GM06990 (cell line): ENCODE measurements at regions not wholly inside any gene's neighbourhood (a gene's known extent, or its start where the extent isn't known, plus 50 kb on each side); places are given as distances from the start of the nearest gene placed in this dataset.
"Not testable (repeated sequence)": the region's sequence is repeated elsewhere in the genome, so short reads cannot be mapped to it uniquely, and the experiment has no call there.

ENCODE experiments used
- DNase-seq: peaks from one replicate; pipeline ENCODE4 v3.0.0-alpha.2; 2011; ENCODE audit not compliant: insufficient read length; ENCODE audit errors: extremely low read depth
- H3K27me3 ChIP-seq: replicated peaks from 2 replicates; pipeline ENCODE4 v1.6.0; 2011; ENCODE audit warnings: low read length; ENCODE audit not compliant: control insufficient read depth, insufficient read depth
- H3K36me3 ChIP-seq: 2 replicates; pipeline ENCODE4 v1.5.1; 2011; ENCODE audit warnings: low read length; ENCODE audit not compliant: control insufficient read depth, insufficient read depth
- H3K4me3 ChIP-seq: replicated peaks from 2 replicates; pipeline ENCODE4 v1.5.1; 2011; ENCODE audit warnings: low read depth, mild to moderate bottlenecking, control low read depth, low read length
- CTCF ChIP-seq: IDR thresholded peaks from 2 replicates; pipeline ENCODE4 v1.5.1; 2011; ENCODE audit warnings: low read length, control low read depth, mild to moderate bottlenecking, inconsistent platforms; ENCODE audit not compliant: insufficient read depth, poor library complexity, severe bottlenecking

- H3K36me3 ChIP-seq, result no peaks in the 10 kb centered on the region
These were observed 160.1 kb downstream of the OR4C45 start for GRCh38 chr11:50192743-50193142.

GRCh38 chr11:50214376-50214775, 181.7 kb downstream of the OR4C45 start:
- no peak for TF ChIP-seq CTCF
- DNase-seq, result no peak
- no peaks in the 10 kb centered on the region for H3K27me3 ChIP-seq

More at GRCh38 chr11:50192743-50193142, 160.1 kb downstream of the OR4C45 start:
- DNase-seq, result no peak
- no peak for TF ChIP-seq CTCF
- H3K27me3 ChIP-seq, result no peaks in the 10 kb centered on the region
- H3K4me3 ChIP-seq, result no peak overlapping the region

GRCh38 chr11:50220651-50221050, 188.0 kb downstream of the OR4C45 start:
- Histone ChIP-seq H3K4me3 (no peak overlapping the region), H3K36me3 (no peaks in the 10 kb centered on the region), H3K27me3 (no peaks in the 10 kb centered on the region)
- TF ChIP-seq CTCF, result no peak
- no peak for DNase-seq

More at GRCh38 chr11:50214376-50214775, 181.7 kb downstream of the OR4C45 start:
- H3K4me3 ChIP-seq, result no peak overlapping the region
- H3K36me3 ChIP-seq, result no peaks in the 10 kb centered on the region

GRCh38 chr11:50238368-50238767, 205.7 kb downstream of the OR4C45 start:
- not testable (repeated sequence) for H3K36me3 ChIP-seq, DNase-seq, H3K27me3 ChIP-seq, H3K4me3 ChIP-seq

- Histone ChIP-seq H3K27me3 (no peaks in the 10 kb centered on the region), H3K4me3 (no peak overlapping the region), H3K36me3 (no peaks in the 10 kb centered on the region)
- no peak for DNase-seq
- TF ChIP-seq CTCF, result no peak
These were observed 213.5 kb downstream of the OR4C45 start for GRCh38 chr11:50246183-50246582.

GRCh38 chr11:50246699-50247098, 214.0 kb downstream of the OR4C45 start:
- Histone ChIP-seq H3K4me3 (no peak overlapping the region), H3K36me3 (no peaks in the 10 kb centered on the region), H3K27me3 (no peaks in the 10 kb centered on the region)
- no peak for TF ChIP-seq CTCF
- DNase-seq, result no peak
